HG03025 (cell line): ENCODE measurements at regions not wholly inside any gene's neighbourhood (a gene's known extent, or its start where the extent isn't known, plus 50 kb on each side); places are given as distances from the start of the nearest gene placed in this dataset.

Source experiments
- ATAC-seq: cut with Tn5 transposase; IDR thresholded peaks from one replicate; pipeline ENCODE4 v1.9.1; 2021; ENCODE audit warnings: mild to moderate bottlenecking, moderate library complexity; ENCODE audit not compliant: unreplicated experiment, low FRiP score

DNA sequence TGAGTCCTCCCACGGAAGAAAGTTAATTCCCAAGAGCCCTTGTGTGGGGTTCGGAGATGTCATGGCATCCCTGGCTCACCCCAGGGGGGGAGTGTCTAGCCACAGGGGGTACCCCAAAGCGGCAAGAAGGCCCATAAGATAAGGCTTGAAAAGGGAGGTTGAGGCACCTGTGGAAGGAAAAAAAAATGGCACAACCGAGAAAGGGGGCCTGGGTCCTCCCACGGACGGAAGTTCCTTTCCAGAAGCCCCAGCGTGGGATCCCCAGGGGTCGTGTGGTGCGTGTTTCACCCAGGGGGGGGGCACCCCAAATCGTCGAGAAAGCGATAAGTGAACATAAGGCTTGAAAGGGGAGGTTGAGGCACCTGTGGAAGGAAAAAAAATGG is 266.7 kb downstream of the ALG10 start:
- ATAC-seq: no peak

DNA sequence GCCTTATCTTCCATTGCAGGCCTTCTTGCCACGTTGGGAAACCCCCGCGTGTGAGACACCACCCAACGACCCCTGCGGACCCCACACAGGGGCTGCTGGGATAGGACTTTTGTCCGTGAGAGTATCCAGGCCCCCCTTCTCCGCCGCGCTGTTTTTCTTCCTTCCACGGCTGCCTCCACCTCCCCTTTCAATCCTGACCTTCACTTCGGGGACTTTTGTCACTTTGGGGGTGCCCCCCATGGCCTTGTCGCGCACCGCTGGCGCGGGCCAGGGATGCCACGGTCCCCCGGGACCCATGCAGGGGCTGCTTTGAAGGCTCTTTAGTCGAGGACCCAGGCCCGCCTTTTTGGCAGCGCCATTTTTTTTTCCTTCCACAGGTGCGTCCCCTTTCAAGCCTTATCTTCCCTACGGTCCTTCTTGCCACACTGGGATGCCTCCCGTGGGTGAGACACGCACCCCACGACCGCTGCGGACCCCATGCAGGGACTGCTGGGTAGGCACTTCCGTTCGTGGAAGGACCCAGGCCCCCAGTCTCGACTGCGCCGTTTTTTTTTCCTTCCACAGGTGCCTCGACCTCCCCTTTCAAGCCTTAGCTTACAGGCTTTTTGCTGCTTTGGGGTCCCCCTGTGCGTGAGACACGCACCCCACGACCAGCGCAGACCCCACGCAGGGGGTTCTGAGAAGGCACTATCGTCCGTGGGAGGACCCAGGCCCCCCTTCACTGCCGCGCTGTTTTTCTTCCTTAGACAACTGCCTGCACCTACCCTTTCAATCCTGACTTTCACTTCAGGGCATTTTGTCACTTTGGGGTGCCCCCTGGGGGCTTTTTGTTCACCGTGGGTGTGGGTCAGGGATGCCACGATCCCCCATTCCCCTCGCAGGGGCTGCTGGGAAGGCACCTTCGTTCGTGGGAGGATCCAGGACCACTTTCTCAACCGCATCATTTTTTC is 267.4 kb downstream of the ALG10 start:
- no peak for ATAC-seq

DNA sequence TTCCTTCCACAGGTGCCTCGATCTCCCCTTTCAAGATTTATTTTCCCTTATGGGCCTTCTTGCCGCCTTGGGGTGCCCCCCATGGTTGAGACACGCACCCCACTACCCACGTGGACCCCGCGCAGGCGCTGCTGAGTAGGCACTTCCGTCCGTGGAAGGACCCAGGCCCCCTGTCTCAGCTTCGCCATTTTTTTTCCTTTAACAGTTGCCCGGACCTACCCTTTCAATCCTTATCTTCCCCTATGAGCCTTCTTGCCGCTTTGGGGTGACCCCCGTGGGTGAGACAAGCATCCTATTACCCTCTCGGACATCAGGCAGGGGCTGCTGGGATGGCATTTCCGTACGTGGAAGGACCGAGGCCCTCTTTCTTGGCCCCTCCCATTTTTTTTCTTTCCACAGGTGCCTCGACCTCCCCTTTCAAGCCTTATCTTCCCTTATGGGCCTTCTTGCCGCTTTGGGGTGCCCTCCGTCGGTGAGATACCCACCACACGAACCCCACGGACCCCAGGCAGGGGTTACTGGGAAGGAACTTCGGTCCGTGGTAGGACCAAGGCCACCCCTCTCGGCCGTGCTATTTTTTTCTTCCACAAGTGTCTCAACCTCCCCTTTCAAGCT is 268.2 kb downstream of the ALG10 start:
- no peak for ATAC-seq

DNA sequence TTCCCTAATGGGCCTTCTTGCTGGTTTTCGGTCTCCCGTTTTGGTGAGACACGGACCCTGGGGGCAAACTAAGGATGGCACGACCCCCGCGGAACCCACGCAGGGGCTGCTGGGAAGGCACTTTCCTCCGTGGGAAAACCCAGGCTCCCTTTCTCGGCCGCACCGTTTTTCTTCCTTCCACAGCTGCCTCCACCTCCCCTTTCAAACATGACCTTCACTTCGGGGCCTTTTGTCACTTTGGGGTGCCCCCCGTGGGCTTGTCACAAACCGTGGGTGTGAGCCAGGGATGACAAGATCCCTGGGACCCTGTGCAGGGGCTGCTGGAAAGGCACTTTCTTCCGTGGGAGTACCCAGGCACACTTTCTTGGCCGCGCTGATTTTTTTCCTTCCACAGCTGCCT is 268.7 kb downstream of the ALG10 start:
- no peak for ATAC-seq

DNA sequence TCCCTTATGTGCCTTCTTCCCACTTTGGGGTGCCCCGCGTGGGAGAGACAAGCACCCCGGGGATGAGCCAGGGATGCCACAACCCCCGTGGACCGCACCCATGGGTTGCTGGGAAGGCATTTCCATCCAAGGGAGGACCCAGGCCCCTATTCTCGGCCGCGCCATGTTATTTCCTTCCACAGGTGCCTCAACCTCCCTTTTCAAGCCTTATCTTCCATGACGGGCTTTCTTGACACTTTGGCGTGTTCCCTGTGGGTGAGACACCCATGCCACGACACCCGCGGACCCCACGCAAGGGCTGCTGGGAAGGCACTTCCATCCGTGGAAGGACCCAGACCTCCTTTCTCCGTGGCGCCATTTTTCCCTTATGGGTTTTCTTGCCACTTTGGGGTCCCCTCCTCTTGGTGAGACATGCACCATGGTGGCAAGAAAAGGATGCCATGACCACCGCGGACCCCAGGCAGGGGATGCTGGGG is 269.2 kb downstream of the ALG10 start:
- ATAC-seq: no peak

DNA sequence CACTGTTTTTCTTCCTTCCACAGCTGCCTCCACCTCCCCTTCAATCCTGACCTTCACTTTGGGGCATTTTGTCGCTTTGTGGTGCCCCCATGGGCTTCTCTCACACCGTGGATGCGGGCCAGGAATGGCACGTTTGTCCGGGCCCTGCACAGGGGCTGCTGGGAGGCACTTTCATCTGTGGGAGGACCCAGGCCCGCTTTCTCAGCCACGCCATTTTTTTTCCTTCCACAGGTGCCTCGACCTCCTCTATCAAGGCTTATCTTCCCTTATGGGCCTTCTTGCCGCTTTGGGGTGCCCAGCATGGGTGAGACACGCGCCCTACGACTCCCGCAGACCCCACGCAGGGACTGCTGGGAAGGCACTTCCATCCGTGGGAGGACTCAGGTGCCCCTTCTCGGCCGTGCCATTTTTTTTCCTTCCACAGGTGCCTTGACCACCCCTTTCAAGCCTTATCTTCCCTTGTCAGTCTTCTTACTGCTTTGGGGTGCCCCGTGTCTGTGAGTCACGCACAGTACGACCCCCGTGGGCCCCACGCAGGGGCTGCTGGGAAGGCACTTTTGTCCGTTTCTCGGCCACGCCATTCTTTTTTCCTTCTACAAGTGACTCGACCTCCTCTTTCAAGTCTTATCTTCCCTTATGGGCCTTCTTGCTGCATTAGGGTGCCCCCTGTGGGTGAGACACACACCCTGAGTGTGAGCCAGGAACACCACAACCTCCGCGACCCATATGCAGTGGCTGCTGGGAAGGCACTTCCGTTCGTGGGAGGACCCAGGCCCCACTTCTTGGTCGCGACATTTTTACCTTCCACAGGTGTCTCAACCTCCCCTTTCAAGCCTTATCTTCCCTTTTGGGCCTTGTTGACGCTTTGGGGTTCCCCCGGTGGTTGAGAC is 270.7 kb downstream of the ALG10 start:
- ATAC-seq: no peak

DNA sequence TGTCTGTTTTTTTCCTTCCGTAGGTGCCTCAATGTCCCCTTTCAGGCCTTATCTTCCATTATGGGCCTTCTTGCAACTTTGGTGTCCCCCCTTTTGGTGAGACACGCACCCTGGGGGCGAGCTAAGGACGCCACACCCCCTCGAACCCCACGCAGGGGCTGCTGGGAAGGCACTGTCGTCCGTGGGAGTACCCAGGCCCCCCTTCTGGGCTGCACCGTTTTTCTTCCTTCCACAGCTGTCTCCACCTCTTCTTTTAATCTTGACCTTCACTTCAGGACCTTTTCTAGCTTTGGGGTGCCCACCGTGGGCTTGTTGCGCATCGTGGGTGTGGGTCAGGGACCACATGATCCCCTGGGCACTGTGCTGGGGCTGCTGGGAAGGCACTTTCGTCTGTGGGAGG is 271.8 kb downstream of the ALG10 start:
- no peak for ATAC-seq

DNA sequence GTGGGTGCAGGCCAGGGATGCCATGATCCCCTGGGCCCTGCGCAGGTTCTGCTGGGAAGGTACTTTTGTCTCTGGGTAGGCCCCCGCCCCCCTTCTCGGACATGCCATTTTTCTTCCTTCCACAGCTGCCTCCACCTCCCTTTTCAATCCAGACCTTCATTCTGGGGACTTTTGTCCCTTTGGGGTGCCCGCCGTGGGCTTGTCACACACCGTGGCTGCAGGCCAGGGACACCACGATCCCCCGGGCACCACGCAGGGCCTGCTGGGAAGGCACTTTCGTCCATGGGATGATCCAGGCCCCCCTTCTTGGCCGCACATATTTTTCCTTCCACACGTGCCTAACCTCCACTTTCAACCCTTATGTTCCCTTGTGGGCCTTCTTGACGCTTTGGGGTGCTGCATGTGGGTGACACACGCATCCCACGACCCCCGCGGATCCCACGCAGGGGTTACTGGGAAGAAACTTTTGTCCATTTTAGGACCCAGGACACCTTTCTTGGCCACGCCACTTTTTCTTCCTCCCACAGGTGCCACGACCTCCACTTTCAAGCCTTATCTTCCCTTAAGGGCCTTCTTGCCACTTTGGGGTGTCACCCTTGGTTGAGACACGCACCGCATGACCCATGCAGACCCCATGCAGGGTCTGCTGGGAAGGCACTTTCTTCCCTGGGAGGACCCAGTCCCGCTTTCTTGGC is 272.5 kb downstream of the ALG10 start:
- ATAC-seq: no peak

DNA sequence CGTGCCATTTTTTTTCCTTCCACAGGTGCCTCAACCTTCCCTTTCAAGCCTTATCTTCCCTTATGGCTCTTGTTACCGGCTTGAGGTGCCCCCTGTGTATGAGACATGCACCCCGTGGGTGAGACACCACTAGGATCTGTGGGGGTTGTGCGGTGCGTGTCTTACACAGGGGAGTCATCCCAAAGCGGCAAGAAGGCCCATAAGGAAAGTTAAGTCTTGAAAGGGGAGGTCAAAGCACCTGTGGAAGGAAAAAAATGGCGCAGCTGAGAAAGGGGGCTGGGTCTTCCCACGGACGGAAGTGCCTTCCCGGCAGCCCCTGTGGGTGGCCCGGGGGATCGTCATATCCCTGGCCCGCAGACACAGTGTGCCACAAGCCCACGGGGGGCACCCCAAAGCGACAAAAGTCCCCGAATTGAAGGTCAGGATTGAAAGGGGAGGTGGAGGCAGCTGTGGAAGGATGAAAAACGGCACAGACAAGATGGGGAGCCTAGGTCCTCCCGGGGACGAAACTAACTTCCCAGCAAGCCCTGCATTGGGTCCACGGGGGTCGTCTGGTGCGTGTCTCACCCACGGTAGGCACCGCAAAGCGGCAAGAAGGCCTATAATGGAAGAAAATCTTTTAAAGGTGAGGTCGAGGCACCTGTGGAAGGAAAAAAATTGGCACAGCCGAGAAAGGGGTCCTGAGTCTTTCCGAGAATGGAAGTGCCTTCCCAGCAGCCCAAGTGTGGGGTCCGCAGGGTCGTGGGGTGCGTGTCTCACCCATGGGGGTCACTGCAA is 273.3 kb downstream of the ALG10 start:
- no peak for ATAC-seq

DNA sequence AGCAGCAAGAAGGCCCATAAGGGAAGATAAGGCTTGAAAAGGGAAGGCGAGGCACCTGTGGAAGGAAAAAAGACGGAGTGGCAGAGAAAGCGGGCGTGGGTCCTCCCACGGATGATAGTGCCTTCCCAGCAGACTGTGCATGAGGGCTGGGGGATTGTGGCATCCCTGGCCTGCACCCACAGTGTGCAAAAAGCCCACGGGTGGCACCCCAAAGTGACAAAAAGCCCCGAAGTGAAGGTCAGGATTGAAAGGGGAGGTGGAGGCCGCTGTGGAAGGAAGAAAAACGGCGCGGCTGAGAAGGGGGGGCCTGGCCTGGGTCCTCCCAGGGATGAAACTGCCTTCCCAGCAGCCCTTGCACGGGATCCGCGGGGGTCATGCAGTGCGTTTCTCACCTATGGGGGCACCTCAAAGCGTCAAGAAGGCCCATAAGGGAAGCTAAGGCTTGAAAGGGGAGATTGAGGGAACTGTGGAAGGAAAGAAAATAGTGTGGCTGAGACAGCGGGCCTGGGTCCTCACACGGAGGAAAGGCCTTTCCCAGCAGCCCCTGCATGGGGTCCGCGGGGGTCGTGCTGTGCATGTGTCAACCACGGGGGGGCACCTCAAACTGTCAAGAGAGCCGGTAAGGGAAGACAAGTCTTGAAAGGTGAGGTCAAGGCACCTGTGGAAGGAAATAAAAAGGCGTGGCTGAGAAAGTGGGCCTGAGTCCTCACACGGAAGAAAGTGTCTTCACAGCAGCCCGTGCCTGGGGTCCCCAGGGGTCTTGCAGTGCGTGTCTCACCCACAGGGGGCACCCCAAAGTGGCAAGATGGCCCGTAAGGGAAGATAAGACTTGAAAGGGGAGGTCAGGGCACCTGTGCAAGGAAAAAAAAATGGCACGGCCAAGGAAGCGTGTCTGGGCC is 274.1 kb downstream of the ALG10 start:
- ATAC-seq: no peak

DNA sequence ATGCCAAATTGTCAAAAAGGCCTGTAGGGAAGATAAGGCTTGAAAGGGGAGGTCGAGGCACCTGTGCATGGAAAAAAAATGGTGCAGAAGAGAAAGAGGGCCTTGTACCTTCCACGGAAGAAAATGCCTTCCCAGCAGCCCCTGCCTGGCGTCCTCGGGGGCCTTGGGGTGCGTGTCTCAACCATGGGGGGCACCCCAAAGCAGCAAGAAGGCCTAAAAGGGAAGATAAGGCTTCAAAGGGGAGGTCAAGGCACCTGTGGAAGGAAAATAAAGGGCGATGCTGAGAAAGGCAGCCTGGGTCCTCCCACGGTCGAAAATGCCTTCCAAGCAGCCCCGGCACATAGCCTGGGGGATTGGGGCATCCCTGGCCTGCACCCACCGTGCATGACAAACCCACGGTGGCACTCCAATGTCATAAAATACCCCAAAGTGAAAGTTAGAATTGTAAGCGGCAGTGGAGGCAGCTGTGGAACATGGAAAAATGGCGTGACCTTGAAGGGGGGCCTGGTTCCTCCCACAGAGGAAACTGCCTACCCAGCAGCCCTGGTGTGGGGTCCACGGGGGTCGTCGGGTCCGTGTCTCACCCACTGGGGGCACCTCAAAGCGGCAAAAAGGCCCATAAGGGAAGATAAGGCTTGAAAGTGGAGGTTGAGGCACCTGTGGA is 275.0 kb downstream of the ALG10 start:
- ATAC-seq: no peak

DNA sequence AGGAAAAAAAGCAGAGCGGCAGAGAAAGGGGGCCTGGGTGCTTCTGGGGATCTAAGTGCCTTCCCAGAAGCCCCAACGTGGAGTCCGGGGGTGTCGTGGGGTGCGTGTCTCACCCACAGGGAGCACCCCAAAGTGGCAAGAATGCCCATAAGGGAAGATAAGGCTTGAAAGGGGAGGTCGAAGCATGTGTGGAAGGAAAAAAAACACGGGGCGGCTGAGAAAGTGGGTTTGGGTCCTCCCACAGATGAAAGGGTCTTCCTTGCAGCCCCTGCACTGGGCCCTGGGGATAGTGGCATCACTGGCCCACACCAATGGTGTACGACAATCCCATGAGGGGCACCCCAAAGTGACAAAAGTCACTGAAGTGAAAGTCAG is 275.5 kb downstream of the ALG10 start:
- ATAC-seq: no peak

DNA sequence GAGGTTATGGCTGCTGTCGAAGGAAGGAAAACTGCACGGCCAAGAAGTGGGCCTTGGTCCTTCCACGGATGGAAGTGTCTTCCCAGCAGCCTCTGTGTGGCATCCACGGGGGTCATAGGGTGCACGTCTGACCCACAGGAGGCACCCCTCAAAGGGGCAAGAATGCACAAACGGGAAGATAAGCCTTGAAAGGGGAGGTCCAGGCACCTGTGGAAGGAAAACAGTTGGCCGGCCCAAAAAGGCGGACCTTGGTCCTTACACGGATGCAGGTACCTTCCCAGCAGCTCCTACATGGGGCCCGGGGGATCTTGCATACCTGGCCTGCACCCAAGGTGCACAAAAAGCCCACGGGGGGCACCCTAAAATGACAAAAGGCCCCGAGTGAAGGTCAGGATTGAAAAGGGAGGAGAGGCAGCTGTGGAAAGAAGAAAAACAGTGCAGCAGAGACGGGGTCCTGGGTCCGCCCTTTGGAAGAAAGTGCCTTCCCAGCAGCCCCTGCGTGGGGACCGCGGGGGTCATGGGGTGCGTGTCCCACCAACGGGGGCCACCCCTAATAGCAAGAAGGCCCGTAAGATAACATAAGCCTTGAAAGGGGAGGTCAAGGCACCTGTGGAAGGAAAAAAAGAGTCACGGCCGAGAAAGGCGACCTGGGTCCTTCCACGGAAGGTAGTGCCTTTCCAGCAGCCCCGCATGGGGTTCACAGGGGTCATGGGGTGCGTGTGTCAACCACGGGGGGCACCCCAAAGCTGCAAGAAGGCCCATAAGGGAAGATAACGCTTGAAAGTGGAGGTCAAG is 276.1 kb downstream of the ALG10 start:
- no peak for ATAC-seq

DNA sequence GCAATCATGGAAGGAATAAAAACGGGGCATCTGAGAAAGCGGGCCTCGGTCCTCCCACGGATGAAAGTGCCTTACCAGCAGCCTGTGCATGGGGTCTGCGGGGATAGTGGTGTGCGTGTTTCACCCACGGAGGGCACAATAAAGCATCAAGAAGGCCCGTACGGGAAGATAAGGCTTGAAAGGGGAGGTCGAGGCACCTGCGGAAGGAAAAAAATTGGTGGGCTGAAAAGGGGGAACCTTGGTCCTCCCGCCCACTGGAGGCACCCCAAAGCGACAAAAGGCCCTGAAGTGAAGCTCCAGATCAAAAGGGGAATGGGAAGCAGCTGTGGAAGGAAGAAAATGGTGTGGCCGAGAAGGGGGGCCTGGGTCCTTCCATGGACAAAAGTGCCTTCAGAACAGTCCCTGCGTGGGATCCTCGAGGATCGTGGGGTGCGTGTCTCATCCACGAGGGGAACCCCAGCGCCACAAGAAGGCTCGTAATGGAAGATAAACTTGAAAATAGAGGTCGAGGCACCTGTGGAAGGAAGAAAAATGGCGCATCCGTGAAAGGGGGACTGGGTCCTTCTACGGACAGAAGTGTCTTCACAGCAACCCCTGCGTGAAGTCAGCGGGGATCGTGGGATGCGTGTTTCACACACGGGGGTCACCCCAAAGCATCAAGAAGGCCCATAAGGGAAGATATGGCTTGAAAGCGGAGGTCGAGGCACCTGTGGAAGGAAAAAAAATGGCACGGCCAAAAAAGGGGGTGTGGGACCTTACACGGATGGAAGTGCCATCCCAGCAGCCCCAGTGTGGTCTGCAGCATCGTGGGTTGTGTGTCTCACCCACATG is 276.9 kb downstream of the ALG10 start:
- ATAC-seq: no peak

DNA sequence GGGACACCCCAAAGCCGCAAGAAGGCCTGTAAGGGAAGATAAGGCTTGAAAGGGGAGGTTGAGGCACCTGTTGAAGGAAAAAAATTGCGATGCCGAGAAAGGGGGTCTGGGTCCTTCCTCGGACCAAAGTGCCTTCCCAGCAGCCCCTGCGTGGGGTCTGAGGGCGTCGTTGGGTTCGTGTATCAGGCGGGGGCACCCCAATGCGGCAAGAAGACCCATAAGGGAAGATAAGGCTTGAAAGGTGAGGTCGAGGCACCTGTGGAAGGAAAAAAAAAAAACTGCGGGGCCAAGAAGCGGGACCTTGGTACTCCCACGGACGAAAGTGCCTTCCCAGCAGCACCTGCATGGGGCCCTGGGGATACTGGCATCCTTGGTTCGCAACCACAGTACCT is 277.5 kb downstream of the ALG10 start:
- ATAC-seq: no peak
